ENCODE measurements at regions not wholly inside any gene's neighbourhood (a gene's known extent, or its start where the extent isn't known, plus 50 kb on each side); places are given as distances from the start of the nearest gene placed in this dataset.

- TF ChIP-seq CTCF (IDR thresholded peaks at IDR 0.05; ENCODE audit: insufficient read depth, low read length, severe bottlenecking): no peak
- DNase-seq (ENCODE audit: low read depth) (no peak), FAIRE-seq (no peak)
Observed at GRCh38 chr12:88388566-88389540, 191.4 kb downstream of the KITLG start.

GRCh38 chr12:88390811-88391210, 189.5 kb downstream of the KITLG start:
- Histone ChIP-seq H3K4me3 (ENCODE audit: low read depth, low read length) (no peak overlapping the region), H3K36me3 (ENCODE audit: control insufficient read depth, insufficient read depth, low read length) (no peaks in the 10 kb centered on the region), H3K27me3 (ENCODE audit: control insufficient read depth, insufficient read depth, low read length) (no peaks in the 10 kb centered on the region)
- no peak for DNase-seq (ENCODE audit: low read depth)
- TF ChIP-seq CTCF (IDR thresholded peaks at IDR 0.05; ENCODE audit: insufficient read depth, low read length, severe bottlenecking): no peak
- FAIRE-seq: no peak

More at GRCh38 chr12:88388566-88389540, 191.4 kb downstream of the KITLG start:
- Histone ChIP-seq H3K27me3 (ENCODE audit: control insufficient read depth, insufficient read depth, low read length) (no peaks in the 10 kb centered on the region), H3K36me3 (ENCODE audit: control insufficient read depth, insufficient read depth, low read length) (no peaks in the 10 kb centered on the region), H3K4me3 (ENCODE audit: low read depth, low read length) (no peak overlapping the region)

- DNase-seq (ENCODE audit: low read depth): peak; percentile 75
- no peaks in the 10 kb centered on the region for H3K27me3 ChIP-seq (ENCODE audit: control insufficient read depth, insufficient read depth, low read length)
- no peaks in the 10 kb centered on the region for H3K36me3 ChIP-seq (ENCODE audit: control insufficient read depth, insufficient read depth, low read length)
- TF ChIP-seq CTCF (IDR thresholded peaks at IDR 0.05; ENCODE audit: insufficient read depth, low read length, severe bottlenecking): no peak
- no peak for FAIRE-seq
- no peak overlapping the region for H3K4me3 ChIP-seq (ENCODE audit: low read depth, low read length)
Observed at GRCh38 chr12:88391556-88391955, 188.7 kb downstream of the KITLG start.

- Histone ChIP-seq H3K36me3 (ENCODE audit: control insufficient read depth, insufficient read depth, low read length) (no peaks in the 10 kb centered on the region), H3K27me3 (ENCODE audit: control insufficient read depth, insufficient read depth, low read length) (no peaks in the 10 kb centered on the region), H3K4me3 (ENCODE audit: low read depth, low read length) (no peak overlapping the region)
- peak; percentile 49 for TF ChIP-seq CTCF (IDR thresholded peaks at IDR 0.05; ENCODE audit: insufficient read depth, low read length, severe bottlenecking)
- FAIRE-seq (no peak), DNase-seq (ENCODE audit: low read depth) (peak; percentile 62)
Observed at GRCh38 chr12:88393017-88393767, 187.1 kb downstream of the KITLG start.

GRCh38 chr12:88398031-88398430, 182.2 kb downstream of the KITLG start:
- no peak for TF ChIP-seq CTCF (IDR thresholded peaks at IDR 0.05; ENCODE audit: insufficient read depth, low read length, severe bottlenecking)
- Histone ChIP-seq H3K36me3 (ENCODE audit: control insufficient read depth, insufficient read depth, low read length) (no peaks in the 10 kb centered on the region), H3K27me3 (ENCODE audit: control insufficient read depth, insufficient read depth, low read length) (no peaks in the 10 kb centered on the region), H3K4me3 (ENCODE audit: low read depth, low read length) (no peak overlapping the region)
- no peak for FAIRE-seq
- DNase-seq (ENCODE audit: low read depth): no peak

Measured in bronchial epithelial cell (primary cell).